ENCODE measurements at regions not wholly inside any gene's neighbourhood (a gene's known extent, or its start where the extent isn't known, plus 50 kb on each side); places are given as distances from the start of the nearest gene placed in this dataset.

- TF ChIP-seq FOSL2 (CRISPR knock-in tag; IDR thresholded peaks at IDR 0.05) (peak; percentile 39; the same call in 1 of the 2 replicates), SMYD3 (CRISPR knock-in tag; IDR thresholded peaks at IDR 0.05) (no peak), HNF4G (IDR thresholded peaks at IDR 0.05; ENCODE audit: borderline replicate concordance, low read depth, low read length) (0 out of 2 replicates have a peak, but pooled peaks have one; percentile 20), HNF4G (CRISPR knock-in tag; IDR thresholded peaks at IDR 0.05; ENCODE audit: borderline replicate concordance, low read depth) (no peak), ZNF563 (CRISPR knock-in tag; IDR thresholded peaks at IDR 0.05) (no peak), ZNF652 (CRISPR knock-in tag; IDR thresholded peaks at IDR 0.05; ENCODE audit: borderline replicate concordance, low read depth) (no peak), ZNF644 (CRISPR knock-in tag; IDR thresholded peaks at IDR 0.05; ENCODE audit: low read depth) (peak; percentile 33; the same call in 1 of the 2 replicates), CEBPB (IDR thresholded peaks at IDR 0.05; ENCODE audit: borderline replicate concordance, low read depth, low read length) (peak; percentile 92), PAXIP1 (CRISPR knock-in tag; conservative IDR thresholded peaks at IDR 0.05) (no peak), ELK4 (CRISPR knock-in tag; IDR thresholded peaks at IDR 0.05; ENCODE audit: borderline replicate concordance) (no peak), ZNF160 (CRISPR knock-in tag; IDR thresholded peaks at IDR 0.05) (no peak), MXI1 (IDR thresholded peaks at IDR 0.05; ENCODE audit: borderline replicate concordance, low read depth, low read length) (no peak), CREB1 (IDR thresholded peaks at IDR 0.05) (no peak), CREB1 (CRISPR knock-in tag; IDR thresholded peaks at IDR 0.05) (no peak)
These were observed 506.6 kb upstream of the SPHKAP start (continued) for GRCh38 chr2:228688007-228688645.

Data from HepG2 (cell line).